ENCODE measurements at regions not wholly inside any gene's neighbourhood (a gene's known extent, or its start where the extent isn't known, plus 50 kb on each side); places are given as distances from the start of the nearest gene placed in this dataset.

GRCh38 chr5:2502970-2503594 lies 248.4 kb downstream of the IRX2 start:
- TF ChIP-seq POLR2A (IDR thresholded peaks at IDR 0.05) = no peak
- no peak for TF ChIP-seq CTCF (IDR thresholded peaks at IDR 0.05)
